ENCODE measurements at regions not wholly inside any gene's neighbourhood (a gene's known extent, or its start where the extent isn't known, plus 50 kb on each side); places are given as distances from the start of the nearest gene placed in this dataset.
"Not testable (repeated sequence)": the region's sequence is repeated elsewhere in the genome, so short reads cannot be mapped to it uniquely, and the experiment has no call there.

GRCh38 chr2:129467941-129468340 lies 511.5 kb upstream of the RAB6C start:
- no peak for DNase-seq

- DNase-seq = no peak
Observed at GRCh38 chr2:129468879-129469278, 510.6 kb upstream of the RAB6C start.

- DNase-seq = no peak
Observed at GRCh38 chr2:129469389-129469788, 510.1 kb upstream of the RAB6C start.

- no peak for DNase-seq
Observed at GRCh38 chr2:129469871-129470270, 509.6 kb upstream of the RAB6C start.

DNA sequence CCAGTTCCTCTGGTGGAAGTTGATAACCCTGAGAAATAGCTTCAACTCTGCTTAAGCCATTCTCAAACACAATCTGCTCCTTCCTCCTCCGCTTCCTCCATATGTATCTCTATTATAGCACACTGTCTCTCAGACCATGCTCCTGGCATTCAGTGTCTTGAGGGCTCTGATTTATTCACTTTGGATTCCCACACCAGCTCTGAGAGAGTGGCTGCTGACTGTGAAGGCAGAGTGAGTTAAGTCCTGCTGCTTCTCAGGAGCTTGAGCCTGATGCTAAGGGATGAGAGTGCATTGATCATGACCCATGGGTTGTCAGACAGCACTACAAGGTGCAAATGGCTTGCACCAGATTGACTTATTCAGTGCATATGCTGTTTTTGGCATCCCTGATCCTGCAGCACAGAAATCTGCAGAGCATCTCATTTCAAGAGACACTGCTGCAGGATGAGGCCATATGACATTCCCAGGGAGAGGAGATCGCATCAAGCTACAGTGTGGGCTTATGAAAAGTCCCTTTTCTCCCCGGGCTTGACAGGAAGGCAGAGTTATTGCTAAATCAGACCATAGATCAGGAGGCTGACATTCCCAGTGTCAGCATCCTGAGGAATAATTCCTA lies 500.5 kb upstream of the RAB6C start:
- no peak for DNase-seq

DNA sequence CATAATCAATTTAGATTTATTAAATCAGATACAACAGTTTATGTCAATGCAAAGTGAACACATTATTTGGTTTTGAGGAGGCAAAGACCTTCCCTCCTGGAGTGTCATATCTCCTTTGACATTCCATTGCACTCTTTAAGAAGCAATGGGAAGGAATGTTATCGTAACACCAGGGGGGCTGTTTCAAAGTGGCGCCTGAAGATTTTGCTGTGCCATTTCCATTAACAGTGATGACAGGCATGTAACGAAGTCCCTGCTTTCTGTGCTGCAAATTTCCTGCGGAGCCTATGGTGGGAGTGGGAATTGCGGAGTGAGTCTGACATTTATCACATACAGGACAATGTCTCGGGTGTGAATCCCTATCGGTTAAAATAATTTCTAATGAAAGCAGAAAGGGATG lies 499.6 kb upstream of the RAB6C start:
- no peak for DNase-seq

GRCh38 chr2:129480790-129481189 lies 498.7 kb upstream of the RAB6C start:
- no peak for DNase-seq

DNA sequence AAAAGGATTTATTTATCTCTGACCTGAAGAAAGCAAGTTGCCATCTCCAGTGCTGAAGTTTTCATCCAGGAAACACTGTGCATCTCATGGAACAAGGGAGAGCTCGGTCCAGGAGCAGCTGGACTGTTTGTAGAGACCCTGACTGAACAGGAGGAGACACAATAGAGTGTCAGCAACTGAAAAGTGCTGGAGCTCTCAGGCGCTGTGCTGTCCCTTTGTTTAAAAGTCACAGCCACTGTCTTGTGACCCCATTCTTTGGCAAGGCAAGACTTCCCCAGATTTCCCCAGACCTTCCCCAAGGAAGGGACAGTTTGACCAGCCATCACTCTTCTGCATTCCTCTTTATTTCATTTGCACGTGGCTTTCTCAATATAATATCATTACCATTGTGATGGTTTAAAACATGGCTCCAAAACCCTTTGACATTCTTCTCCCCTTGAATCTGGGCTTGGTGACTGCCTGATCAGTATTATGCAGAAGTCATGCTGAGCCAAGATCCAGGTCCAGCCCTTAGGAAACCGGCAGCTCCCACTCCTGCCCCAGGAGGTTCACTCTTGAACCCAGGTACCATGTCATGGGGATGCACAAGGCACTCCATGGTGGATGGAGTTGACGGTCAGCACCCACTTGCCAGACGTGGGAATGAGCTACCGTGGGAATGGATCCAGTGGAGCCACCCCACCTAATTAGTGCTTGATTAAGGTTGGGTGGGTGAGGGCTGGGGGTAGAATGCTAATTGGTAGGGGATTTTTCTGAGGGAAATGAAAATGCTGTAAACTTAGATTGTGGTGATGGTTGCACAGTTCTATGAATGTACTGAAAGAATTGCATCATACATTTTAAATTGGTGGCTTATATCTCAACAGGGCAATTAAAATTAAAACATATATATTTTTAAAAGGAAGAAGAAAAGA lies 497.9 kb upstream of the RAB6C start:
- no peak for DNase-seq

DNA sequence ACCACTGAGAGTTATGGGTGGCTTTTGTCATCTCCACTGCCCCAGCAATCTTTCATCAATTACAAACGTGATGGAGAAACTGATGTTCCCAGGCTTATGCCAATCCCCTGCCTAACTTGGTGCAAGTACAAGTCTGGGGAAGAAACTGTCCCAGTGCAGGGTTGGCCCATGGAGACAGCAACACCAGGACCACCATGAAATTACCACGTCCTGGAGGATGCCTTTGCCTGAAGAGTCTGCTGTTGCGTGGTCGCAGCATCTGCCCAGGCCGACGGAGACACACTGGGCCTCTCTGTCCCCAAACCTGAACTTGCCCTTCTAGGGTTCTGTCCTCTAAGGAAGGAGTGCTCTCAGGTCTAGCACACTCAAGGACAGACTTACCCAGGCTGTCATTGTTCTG lies 496.8 kb upstream of the RAB6C start:
- DNase-seq = no peak

DNA sequence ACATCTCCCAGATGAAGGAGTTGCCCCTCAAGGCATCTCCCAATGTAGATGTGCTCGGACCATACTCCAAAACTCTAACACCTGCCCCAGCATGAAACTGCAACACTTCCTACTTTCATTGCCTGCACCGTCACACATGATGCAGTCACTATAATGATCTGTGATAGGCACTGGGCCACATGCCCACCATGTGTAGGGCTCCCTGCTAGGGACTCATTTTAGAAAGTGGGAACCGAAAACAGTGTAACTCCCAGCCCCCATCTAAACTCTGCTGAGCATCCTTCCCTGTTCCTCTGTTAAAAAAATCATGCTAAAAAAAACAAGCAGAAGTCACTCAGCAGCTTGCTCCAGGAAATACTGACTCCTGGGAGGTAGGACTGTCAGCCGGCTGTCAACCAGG lies 496.1 kb upstream of the RAB6C start:
- no peak for DNase-seq

GRCh38 chr2:129484999-129485897 lies 494.2 kb upstream of the RAB6C start:
- no peak for DNase-seq

DNA sequence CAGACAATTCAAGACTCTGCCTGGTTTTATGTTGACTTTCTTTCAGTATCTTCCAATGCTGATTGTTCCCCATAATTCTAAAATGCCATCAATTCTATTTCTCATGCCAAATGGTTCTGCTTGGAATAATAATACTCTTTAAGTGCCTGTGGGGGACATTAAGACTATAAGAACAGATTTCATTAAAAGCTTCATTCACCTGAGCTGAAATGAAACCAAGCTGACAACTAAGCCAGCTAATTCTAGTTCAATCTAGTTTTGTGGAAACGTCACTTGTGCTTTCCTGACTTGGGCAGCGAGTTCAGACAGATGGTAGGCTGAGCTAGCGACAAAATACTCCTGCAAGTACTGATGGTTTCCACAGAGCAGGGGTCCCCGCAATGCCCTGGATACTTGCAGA lies 491.1 kb upstream of the RAB6C start:
- no peak for DNase-seq

- no peak for DNase-seq
Observed at GRCh38 chr2:129490641-129491040, 488.8 kb upstream of the RAB6C start.

- DNase-seq = no peak
Observed at GRCh38 chr2:129491308-129491707, 488.2 kb upstream of the RAB6C start.

GRCh38 chr2:129492548-129492947 lies 486.9 kb upstream of the RAB6C start:
- DNase-seq = no peak

- DNase-seq = no peak
Observed at GRCh38 chr2:129499747-129500146, 479.7 kb upstream of the RAB6C start.

DNA sequence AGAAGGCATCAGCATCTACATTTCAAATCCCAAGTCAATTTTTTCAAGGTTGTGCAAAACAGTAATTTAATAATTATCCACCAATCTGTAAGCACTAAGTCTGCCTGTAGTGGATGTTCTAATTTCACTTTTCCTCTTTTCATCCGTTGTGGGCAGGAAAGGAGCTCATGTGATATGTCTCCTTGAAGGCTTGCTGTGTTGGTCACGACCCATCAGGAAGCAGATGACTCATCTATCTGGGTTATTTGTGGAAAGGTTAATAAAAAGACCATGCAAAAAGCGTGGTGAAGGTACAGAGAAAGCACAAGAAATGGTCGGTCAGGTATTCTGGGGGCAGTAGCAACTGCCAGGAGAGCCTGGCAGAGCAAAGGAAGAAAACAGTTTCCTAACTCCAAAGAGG lies 476.7 kb upstream of the RAB6C start:
- DNase-seq = no peak

DNA sequence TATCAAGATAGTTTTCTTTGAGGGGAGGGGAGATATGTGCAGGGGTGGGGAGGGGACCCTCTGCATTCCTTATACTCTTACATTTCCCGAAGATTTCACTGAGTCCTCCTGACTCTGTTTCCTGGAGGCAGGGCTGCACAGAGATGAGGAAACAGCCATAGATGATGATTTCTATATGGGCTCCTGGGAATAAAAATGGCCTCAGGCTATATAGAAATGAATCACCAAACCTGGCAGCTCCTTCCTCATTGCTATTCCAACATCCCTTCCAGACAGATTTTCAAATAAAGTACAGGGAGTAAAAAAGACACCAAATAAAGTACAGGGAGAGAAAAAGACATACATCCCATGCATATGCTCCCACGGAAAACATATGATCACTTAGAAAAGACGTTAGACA lies 474.8 kb upstream of the RAB6C start:
- DNase-seq = no peak

DNA sequence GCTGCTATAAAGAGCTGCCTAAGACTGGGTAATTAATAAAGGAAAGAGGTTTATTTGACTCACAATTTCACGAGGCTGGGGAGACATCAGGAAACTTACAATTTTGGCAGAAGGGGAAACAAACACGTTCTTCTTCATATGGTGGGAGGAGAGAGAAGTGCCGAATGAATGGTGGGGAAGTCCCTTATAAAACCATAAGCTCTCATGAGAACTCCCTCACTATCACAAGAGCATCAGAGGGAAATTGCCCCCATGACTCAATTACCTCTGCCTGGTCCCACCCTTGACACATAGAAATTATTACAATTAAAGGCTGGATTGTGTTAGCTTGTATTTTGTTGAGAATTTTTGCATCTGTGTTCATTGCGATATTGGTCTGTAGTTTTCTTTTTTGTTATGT lies 460.5 kb upstream of the RAB6C start:
- DNase-seq = no peak

- DNase-seq = not testable (repeated sequence)
Observed at GRCh38 chr2:129532158-129532557, 447.3 kb upstream of the RAB6C start.

DNA sequence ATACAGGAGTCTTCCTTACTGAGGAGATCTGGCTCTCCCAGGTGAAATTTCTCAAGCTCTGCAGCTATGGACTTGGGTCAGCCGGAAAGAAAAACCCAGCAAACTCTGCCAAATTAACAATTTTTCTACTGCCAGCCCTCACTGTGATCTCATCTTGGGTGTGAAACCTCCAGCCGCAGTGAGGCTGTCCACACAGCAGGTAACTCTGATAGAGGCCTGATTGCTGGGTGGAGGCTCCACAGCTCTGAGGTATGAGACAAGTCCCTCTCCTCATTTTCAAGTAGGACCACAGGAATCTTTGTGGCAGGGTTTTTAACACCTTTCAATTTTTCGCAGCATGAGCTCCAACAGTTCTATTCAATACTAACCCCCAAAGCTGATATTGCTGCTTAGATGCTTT lies 430.6 kb upstream of the RAB6C start:
- no peak for DNase-seq

DNA sequence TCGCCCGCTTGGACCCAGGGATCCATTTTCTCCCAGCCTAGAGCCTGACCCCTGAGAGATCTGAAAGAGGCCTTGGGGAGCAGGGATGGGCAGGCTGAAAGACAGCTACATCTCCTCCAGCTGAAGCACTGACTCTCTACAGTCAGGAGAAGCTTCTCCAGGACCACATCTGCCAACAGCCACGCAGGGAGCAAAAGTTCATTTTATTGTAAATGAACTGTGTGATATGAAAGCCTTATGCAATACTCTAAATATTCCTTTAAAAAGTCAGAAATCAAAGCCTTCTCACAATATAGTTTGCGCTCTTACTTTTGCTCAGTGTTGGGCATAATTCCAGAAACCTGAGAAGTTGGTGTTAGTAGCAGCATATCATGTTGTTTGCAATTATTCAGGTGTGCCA lies 428.9 kb upstream of the RAB6C start:
- DNase-seq = no peak

DNA sequence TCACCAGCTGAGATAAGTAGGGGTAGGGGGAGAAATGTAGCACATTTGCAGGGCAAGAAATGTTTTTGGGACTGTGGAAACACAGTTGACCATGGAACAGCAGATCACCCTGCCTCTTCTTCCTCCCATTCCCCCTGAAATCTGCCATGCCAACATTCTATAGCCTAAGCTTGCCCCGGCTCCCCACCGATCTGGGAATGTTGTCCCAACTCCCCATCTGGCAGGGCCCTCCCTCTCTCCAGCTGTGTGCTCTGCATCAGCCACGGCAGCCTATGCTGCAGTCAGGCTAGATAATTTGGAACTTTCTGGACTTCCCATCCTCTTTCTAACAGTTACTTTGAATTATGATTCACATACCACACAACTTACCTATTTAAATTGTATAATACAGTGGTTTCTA lies 425.1 kb upstream of the RAB6C start:
- no peak for DNase-seq

DNA sequence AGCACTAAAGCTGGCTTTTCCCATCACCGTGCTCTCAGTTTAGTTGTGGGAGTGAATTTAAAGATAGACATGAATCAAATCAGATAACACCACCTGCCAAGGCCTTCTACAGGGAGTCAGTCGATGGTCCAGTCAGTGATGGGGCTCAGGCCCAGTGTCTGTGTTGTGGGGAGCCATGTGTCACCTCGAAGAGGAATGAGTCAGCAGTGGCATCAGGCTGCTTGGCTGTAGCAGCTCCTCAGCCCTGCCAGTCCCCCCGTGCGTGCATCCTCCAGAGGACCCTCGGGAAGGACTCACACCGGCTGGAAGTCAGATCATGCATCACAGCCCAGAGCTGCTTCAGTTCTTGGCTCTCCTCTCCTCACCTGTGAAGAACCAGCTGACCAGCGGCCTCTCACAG lies 420.4 kb upstream of the RAB6C start:
- DNase-seq = no peak
